ENCODE measurements at regions not wholly inside any gene's neighbourhood (a gene's known extent, or its start where the extent isn't known, plus 50 kb on each side); places are given as distances from the start of the nearest gene placed in this dataset.

DNA sequence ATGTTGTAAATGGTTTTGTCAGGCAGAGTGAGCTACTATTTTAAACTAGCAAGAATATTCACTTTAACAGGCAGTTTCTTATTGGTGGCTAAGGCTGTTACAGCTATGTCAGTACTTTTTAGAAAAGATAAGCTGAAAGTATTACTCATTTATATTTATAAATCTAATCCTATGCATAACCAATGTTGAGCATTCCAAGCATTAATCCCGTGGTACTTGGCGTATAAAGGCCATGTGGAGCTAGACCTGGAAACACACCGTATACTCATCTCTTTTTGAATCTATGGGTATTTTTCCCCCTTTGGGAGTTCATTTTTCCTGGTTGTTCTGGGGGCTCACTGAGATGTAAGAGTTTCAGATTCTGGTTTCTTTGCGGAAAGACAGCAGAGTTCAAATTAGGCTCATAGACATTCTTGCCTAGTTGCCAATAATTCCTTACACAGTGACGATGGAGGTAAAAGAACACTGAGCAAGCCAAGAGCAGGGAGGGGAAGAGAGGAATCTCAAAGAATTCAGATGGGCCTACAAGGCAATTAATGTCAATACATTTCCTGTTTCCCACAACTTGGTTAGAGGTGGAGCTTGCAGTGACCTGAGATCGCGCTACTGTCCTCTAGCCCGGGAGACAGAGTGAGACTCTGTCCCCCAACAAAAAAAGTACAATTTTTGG, 211.5 kb downstream of the SOX4 start:
- DNase-seq, result no peak
- peaks cover 68% of the 10 kb centered on the region for H3K4me1 Mint-ChIP-seq
- H3K27me3 Mint-ChIP-seq (ENCODE audit: low read depth, poor library complexity), result peaks cover 3% of the 10 kb centered on the region
- peaks cover 41% of the 10 kb centered on the region for H3K36me3 Mint-ChIP-seq (ENCODE audit: low read depth)
- H3K9me3 Mint-ChIP-seq, result no peaks in the 10 kb centered on the region
- H3K4me3 Mint-ChIP-seq, result no peak overlapping the region
- peak overlapping the region; percentile 95 for H3K27ac Mint-ChIP-seq
- TF ChIP-seq, protein P1, sequence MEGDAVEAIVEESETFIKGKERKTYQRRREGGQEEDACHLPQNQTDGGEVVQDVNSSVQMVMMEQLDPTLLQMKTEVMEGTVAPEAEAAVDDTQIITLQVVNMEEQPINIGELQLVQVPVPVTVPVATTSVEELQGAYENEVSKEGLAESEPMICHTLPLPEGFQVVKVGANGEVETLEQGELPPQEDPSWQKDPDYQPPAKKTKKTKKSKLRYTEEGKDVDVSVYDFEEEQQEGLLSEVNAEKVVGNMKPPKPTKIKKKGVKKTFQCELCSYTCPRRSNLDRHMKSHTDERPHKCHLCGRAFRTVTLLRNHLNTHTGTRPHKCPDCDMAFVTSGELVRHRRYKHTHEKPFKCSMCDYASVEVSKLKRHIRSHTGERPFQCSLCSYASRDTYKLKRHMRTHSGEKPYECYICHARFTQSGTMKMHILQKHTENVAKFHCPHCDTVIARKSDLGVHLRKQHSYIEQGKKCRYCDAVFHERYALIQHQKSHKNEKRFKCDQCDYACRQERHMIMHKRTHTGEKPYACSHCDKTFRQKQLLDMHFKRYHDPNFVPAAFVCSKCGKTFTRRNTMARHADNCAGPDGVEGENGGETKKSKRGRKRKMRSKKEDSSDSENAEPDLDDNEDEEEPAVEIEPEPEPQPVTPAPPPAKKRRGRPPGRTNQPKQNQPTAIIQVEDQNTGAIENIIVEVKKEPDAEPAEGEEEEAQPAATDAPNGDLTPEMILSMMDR (IDR thresholded peaks at IDR 0.05), result no peak

DNA sequence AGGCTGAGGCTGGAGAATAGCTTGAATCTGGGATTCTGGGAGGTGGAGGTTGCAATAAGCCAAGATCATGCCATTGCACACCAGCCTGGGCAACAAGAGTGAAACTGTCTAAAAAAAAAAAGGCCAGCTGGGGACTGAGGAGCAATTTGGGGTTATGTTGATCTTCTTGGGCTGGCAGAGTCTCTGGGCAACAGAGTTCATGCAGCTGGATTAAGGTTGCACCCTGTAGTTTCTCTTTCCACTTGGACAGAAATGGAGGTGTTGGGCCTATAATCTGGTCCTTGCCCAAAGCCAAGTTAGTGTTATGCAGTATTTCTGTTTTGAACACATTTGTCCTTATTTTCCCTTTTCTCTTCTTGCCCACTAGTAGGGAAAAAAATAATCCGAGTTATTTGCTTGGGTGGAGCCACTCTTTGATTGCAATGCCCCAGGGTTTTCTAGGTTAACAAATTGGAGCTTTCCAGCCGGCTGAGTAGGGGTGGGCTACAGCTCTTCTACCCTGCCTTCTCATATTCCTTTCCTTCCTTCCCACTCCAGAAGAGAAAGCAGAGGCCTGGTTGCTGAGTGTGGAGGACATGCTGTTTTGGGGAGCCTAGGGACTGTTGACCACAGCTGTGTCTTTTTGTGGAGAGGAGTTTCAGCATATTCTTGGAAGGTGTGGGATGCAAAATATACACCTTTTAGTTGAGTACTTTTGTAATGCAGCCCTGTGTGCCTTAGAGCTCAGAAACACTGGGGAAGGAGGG, 213.9 kb downstream of the SOX4 start:
- DNase-seq, result no peak
- TF ChIP-seq, protein P1 (IDR thresholded peaks at IDR 0.05), result no peak
- Mint-ChIP-seq H3K4me3 (peak overlapping the region; percentile 37), H3K36me3 (ENCODE audit: low read depth) (peaks cover 52% of the 10 kb centered on the region), H3K4me1 (peaks cover 62% of the 10 kb centered on the region), H3K9me3 (no peaks in the 10 kb centered on the region), H3K27me3 (ENCODE audit: low read depth, poor library complexity) (peaks cover 3% of the 10 kb centered on the region), H3K27ac (peak overlapping the region; percentile 99)

DNA sequence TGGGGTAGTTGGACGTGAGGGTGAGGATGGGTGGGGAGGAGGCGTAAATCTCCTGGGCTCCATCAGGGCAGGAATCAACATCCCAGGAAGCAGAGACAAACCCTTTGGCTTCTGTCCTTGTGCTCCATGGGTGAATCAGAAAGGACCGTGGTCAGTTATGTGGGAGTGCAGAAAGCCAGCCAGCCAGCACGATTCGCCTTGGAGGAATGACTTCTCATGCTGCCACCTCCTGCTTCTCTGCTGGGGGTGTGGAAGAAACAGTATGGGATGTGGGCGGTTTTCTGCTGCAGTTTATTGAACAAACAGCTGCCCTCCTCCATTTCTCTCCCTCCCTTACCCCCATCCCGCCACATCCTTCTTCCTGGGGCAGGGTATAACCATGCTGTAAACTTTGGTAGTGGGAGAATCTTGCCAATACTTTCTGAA, 214.5 kb downstream of the SOX4 start:
- TF ChIP-seq, protein P1 (IDR thresholded peaks at IDR 0.05), result no peak
- Mint-ChIP-seq H3K4me3 (peak overlapping the region; percentile 64), H3K9me3 (no peaks in the 10 kb centered on the region), H3K36me3 (ENCODE audit: low read depth) (peaks cover 52% of the 10 kb centered on the region), H3K27ac (peak overlapping the region; percentile 99), H3K27me3 (ENCODE audit: low read depth, poor library complexity) (peaks cover 3% of the 10 kb centered on the region), H3K4me1 (peaks cover 67% of the 10 kb centered on the region)
- DNase-seq, result peak; percentile 22

DNA sequence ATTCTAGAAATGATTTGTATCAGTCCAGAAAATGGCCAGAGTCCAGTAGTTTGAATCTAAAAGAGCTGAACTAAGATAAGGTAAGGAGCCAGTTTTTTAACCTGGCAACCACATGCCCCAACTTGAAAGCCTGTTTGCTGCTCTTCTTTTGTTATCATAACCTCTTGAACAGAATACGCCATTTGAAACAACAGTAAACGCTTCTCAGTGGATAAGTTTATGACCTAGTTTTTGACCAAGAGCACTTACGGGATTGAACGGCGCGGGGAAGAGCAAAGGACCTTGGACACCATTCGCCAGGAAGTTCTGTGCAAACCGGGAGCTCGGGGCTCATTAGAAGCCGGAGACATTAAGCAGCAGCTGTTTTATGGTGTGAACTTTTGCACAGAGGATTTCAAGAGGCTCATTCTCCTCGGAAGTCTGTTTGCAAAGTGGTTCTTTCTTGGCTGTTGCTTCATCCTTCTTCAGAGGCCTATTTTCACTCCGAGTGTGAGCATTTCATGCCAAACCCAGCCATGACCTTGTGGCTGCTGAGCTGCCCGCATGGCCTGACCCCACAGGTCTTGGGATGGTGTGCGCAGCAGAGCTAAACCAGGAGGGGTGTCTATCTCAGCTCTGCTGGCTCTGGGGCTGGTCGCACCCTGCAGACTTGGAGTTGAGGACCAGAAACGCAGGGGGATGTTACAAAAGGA, 215.1 kb downstream of the SOX4 start:
- H3K4me1 Mint-ChIP-seq, result peaks cover 73% of the 10 kb centered on the region
- no peaks in the 10 kb centered on the region for H3K9me3 Mint-ChIP-seq
- H3K27ac Mint-ChIP-seq, result peak overlapping the region; percentile 99

DNA sequence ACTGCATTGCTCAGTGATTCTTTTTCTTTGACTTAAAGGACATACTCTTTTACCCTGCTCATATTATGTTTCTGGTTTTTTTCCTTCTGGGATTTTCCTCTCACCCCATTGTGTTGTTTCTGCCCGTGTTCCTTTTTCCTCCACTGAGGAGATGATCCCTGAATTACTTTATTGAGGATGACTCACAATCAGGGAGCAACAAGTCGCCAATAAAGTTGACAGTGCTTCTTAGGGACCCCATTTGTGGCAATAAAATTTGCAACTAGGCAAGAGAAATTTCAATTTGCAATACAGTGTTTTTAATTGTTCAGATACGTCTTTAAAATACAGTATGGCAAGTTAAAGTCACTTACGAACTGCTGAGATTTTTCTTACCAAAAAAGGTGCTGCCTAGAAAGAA, 217.9 kb downstream of the SOX4 start:
- no peak for DNase-seq
- Mint-ChIP-seq H3K4me1 (peaks cover 90% of the 10 kb centered on the region), H3K4me3 (no peak overlapping the region), H3K36me3 (ENCODE audit: low read depth) (peaks cover 60% of the 10 kb centered on the region), H3K27me3 (ENCODE audit: low read depth, poor library complexity) (peaks cover 3% of the 10 kb centered on the region), H3K27ac (peak overlapping the region; percentile 97), H3K9me3 (no peaks in the 10 kb centered on the region)
- TF ChIP-seq, protein P1 (IDR thresholded peaks at IDR 0.05), result no peak

More for the DNA sequence above, 215.1 kb downstream of the SOX4 start:
- DNase-seq, result peak; percentile 13
- TF ChIP-seq, protein P1 (IDR thresholded peaks at IDR 0.05), result no peak
- Mint-ChIP-seq H3K36me3 (ENCODE audit: low read depth) (peaks cover 52% of the 10 kb centered on the region), H3K4me3 (peak overlapping the region; percentile 66), H3K27me3 (ENCODE audit: low read depth, poor library complexity) (peaks cover 3% of the 10 kb centered on the region)
